Transverse colon (tissue), 4 donors: ENCODE measurements at regions not wholly inside any gene's neighbourhood (a gene's known extent, or its start where the extent isn't known, plus 50 kb on each side); places are given as distances from the start of the nearest gene placed in this dataset.

ENCODE experiments used
- EP300 ChIP-seq: sonication (generic); formaldehyde crosslinking; IDR thresholded peaks from one replicate; pipeline ENCODE4 v1.6.1; 2017; ENCODE audit warnings: antibody characterized with exemption, low read depth
- POLR2A ChIP-seq: fragments of 450-650 bp; IDR thresholded peaks from one replicate; pipeline ENCODE4 v1.6.1; 2016; ENCODE audit warnings: antibody characterized with exemption, mild to moderate bottlenecking, moderate library complexity
- POLR2AphosphoS5 ChIP-seq, 3 donors: sonication (generic); formaldehyde crosslinking; IDR thresholded peaks; one replicate each; pipeline ENCODE4 v1.6.1; 2016; ENCODE audit warnings: antibody characterized with exemption in 3 of 3
- TF ChIP-seq, protein P1 (sequence below), 5 experiments: fragments of 200-600 bp in 3 of 5; fragments of 450-650 bp in 2 of 5; sonication (generic) in 3 of 5; IDR thresholded peaks; 1 replicate in 2 of 5; 2 replicates in 3 of 5; pipeline ENCODE4 v1.5.1; 2016 to 2017; ENCODE audit warnings: antibody characterized with exemption in 5 of 5, inconsistent platforms in 3 of 5, mild to moderate bottlenecking in 2 of 5, moderate library complexity in 1 of 5

DNA sequence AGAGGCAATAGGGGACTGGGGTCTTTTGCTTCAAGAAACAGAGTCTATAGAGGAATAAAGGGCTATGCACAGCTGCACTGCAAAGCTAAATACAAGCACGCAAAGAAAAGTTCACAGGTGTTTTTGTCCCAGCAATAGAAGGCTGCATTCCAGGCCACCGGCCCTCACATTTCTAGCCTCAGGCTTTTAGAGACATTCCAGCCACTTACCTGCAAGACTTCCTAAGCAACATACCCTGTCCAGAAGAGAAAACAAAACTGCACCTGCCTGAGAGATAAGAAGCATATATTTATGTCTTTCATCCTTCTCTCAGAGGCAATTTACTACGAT lies 220.5 kb downstream of the OPA1 start:
- TF ChIP-seq, protein P1, sequence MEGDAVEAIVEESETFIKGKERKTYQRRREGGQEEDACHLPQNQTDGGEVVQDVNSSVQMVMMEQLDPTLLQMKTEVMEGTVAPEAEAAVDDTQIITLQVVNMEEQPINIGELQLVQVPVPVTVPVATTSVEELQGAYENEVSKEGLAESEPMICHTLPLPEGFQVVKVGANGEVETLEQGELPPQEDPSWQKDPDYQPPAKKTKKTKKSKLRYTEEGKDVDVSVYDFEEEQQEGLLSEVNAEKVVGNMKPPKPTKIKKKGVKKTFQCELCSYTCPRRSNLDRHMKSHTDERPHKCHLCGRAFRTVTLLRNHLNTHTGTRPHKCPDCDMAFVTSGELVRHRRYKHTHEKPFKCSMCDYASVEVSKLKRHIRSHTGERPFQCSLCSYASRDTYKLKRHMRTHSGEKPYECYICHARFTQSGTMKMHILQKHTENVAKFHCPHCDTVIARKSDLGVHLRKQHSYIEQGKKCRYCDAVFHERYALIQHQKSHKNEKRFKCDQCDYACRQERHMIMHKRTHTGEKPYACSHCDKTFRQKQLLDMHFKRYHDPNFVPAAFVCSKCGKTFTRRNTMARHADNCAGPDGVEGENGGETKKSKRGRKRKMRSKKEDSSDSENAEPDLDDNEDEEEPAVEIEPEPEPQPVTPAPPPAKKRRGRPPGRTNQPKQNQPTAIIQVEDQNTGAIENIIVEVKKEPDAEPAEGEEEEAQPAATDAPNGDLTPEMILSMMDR (IDR thresholded peaks at IDR 0.05) = no peak
- TF ChIP-seq POLR2A (no peak), POLR2AphosphoS5 (IDR thresholded peaks at IDR 0.05) (no peak), EP300 (no peak)
